ENCODE measurements at regions not wholly inside any gene's neighbourhood (a gene's known extent, or its start where the extent isn't known, plus 50 kb on each side); places are given as distances from the start of the nearest gene placed in this dataset.

DNA sequence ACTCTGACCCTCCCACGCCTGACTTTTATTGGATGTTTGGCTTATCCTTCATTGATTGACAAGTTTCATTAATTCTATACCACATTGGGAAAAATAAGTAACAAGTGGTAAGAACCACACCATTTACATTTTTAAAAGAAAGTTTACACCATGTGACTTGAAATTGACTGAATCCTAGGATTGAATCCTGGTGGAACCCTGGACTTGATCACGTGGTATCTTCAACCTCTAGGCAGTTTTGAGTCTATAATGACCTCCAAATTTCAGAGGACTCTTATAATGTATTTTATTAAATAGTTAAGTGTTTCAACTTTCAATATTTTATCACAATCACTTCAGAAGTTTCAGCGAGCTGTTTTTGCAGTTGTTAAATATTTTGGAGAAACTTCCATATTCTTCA, 172.0 kb downstream of the SLC6A15 start (continued):
- TF ChIP-seq, protein P1, sequence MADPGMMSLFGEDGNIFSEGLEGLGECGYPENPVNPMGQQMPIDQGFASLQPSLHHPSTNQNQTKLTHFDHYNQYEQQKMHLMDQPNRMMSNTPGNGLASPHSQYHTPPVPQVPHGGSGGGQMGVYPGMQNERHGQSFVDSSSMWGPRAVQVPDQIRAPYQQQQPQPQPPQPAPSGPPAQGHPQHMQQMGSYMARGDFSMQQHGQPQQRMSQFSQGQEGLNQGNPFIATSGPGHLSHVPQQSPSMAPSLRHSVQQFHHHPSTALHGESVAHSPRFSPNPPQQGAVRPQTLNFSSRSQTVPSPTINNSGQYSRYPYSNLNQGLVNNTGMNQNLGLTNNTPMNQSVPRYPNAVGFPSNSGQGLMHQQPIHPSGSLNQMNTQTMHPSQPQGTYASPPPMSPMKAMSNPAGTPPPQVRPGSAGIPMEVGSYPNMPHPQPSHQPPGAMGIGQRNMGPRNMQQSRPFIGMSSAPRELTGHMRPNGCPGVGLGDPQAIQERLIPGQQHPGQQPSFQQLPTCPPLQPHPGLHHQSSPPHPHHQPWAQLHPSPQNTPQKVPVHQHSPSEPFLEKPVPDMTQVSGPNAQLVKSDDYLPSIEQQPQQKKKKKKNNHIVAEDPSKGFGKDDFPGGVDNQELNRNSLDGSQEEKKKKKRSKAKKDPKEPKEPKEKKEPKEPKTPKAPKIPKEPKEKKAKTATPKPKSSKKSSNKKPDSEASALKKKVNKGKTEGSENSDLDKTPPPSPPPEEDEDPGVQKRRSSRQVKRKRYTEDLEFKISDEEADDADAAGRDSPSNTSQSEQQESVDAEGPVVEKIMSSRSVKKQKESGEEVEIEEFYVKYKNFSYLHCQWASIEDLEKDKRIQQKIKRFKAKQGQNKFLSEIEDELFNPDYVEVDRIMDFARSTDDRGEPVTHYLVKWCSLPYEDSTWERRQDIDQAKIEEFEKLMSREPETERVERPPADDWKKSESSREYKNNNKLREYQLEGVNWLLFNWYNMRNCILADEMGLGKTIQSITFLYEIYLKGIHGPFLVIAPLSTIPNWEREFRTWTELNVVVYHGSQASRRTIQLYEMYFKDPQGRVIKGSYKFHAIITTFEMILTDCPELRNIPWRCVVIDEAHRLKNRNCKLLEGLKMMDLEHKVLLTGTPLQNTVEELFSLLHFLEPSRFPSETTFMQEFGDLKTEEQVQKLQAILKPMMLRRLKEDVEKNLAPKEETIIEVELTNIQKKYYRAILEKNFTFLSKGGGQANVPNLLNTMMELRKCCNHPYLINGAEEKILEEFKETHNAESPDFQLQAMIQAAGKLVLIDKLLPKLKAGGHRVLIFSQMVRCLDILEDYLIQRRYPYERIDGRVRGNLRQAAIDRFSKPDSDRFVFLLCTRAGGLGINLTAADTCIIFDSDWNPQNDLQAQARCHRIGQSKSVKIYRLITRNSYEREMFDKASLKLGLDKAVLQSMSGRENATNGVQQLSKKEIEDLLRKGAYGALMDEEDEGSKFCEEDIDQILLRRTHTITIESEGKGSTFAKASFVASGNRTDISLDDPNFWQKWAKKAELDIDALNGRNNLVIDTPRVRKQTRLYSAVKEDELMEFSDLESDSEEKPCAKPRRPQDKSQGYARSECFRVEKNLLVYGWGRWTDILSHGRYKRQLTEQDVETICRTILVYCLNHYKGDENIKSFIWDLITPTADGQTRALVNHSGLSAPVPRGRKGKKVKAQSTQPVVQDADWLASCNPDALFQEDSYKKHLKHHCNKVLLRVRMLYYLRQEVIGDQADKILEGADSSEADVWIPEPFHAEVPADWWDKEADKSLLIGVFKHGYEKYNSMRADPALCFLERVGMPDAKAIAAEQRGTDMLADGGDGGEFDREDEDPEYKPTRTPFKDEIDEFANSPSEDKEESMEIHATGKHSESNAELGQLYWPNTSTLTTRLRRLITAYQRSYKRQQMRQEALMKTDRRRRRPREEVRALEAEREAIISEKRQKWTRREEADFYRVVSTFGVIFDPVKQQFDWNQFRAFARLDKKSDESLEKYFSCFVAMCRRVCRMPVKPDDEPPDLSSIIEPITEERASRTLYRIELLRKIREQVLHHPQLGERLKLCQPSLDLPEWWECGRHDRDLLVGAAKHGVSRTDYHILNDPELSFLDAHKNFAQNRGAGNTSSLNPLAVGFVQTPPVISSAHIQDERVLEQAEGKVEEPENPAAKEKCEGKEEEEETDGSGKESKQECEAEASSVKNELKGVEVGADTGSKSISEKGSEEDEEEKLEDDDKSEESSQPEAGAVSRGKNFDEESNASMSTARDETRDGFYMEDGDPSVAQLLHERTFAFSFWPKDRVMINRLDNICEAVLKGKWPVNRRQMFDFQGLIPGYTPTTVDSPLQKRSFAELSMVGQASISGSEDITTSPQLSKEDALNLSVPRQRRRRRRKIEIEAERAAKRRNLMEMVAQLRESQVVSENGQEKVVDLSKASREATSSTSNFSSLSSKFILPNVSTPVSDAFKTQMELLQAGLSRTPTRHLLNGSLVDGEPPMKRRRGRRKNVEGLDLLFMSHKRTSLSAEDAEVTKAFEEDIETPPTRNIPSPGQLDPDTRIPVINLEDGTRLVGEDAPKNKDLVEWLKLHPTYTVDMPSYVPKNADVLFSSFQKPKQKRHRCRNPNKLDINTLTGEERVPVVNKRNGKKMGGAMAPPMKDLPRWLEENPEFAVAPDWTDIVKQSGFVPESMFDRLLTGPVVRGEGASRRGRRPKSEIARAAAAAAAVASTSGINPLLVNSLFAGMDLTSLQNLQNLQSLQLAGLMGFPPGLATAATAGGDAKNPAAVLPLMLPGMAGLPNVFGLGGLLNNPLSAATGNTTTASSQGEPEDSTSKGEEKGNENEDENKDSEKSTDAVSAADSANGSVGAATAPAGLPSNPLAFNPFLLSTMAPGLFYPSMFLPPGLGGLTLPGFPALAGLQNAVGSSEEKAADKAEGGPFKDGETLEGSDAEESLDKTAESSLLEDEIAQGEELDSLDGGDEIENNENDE (IDR thresholded peaks at IDR 0.05; ENCODE audit: insufficient replicate concordance, low read length): no peak
- TF ChIP-seq SAP30 (IDR thresholded peaks at IDR 0.05; ENCODE audit: insufficient read depth, insufficient replicate concordance, low read length): no peak
- TF ChIP-seq, protein P2, sequence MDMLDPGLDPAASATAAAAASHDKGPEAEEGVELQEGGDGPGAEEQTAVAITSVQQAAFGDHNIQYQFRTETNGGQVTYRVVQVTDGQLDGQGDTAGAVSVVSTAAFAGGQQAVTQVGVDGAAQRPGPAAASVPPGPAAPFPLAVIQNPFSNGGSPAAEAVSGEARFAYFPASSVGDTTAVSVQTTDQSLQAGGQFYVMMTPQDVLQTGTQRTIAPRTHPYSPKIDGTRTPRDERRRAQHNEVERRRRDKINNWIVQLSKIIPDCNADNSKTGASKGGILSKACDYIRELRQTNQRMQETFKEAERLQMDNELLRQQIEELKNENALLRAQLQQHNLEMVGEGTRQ (IDR thresholded peaks at IDR 0.05; ENCODE audit: low read length): no peak
- TF ChIP-seq CHD2 (IDR thresholded peaks at IDR 0.05; ENCODE audit: low read length): no peak
- TF ChIP-seq NRF1 (IDR thresholded peaks at IDR 0.05; ENCODE audit: low read depth, low read length): no peak
- TF ChIP-seq BCL11A (IDR thresholded peaks at IDR 0.05; ENCODE audit: low read depth in 2 of 2, low read length in 2 of 2): no peak
- no peak for TF ChIP-seq ZNF274 (IDR thresholded peaks at IDR 0.05; ENCODE audit: borderline replicate concordance, extremely low read depth, low read length)
- no peak for TF ChIP-seq PHF8 (conservative IDR thresholded peaks at IDR 0.05; ENCODE audit: low read depth, low read length)
- TF ChIP-seq, protein P3, sequence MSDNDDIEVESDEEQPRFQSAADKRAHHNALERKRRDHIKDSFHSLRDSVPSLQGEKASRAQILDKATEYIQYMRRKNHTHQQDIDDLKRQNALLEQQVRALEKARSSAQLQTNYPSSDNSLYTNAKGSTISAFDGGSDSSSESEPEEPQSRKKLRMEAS (IDR thresholded peaks at IDR 0.05): no peak
- TF ChIP-seq TAF7 (optimal IDR thresholded peaks at IDR 0.05; ENCODE audit: borderline replicate concordance, low read depth, low read length): no peak

Measured in H1 (cell line).